GM23338 (cell line): ENCODE measurements at regions not wholly inside any gene's neighbourhood (a gene's known extent, or its start where the extent isn't known, plus 50 kb on each side); places are given as distances from the start of the nearest gene placed in this dataset.

Experiments used
- ATAC-seq: fragments of 200-7000 bp; cut with Tn5 transposase; 3 replicates; pipeline ENCODE4 v1.9.1; 2020
- DNase-seq: peaks from one replicate; pipeline ENCODE4 v3.0.0-alpha.2; 2015; ENCODE audit warnings: low spot score
- H2AFZ ChIP-seq: fragments of 200-600 bp; sonication (generic); 2 replicates; pipeline ENCODE4 v1.8.0; 2016; ENCODE audit warnings: antibody characterized with exemption, mild to moderate bottlenecking, moderate library complexity
- H3F3A ChIP-seq: fragments of 200-600 bp; sonication (generic); replicated peaks from 2 replicates; pipeline ENCODE4 v1.8.0; 2017; ENCODE audit warnings: antibody characterized with exemption, mixed run types, low read depth
- H3K27ac ChIP-seq: fragments of 200-600 bp; sonication (generic); 2 replicates; pipeline ENCODE4 v1.6.1; 2016; ENCODE audit warnings: low read depth
- H3K27me3 ChIP-seq: fragments of 200-600 bp; sonication (generic); 2 replicates; pipeline ENCODE4 v1.8.0; 2016; ENCODE audit warnings: mild to moderate bottlenecking, mixed run types, moderate library complexity; ENCODE audit not compliant: insufficient read depth
- H3K36me3 ChIP-seq: fragments of 200-600 bp; sonication (generic); 2 replicates; pipeline ENCODE4 v1.8.0; 2016; ENCODE audit warnings: mild to moderate bottlenecking; ENCODE audit not compliant: insufficient read depth
- H3K4me1 ChIP-seq: fragments of 200-600 bp; sonication (generic); 2 replicates; pipeline ENCODE4 v1.8.0; 2016; ENCODE audit warnings: mild to moderate bottlenecking, moderate library complexity; ENCODE audit not compliant: insufficient read depth
- H3K4me2 ChIP-seq: fragments of 200-600 bp; sonication (generic); 2 replicates; pipeline ENCODE4 v1.7.1; 2017; ENCODE audit warnings: mixed run types
- H3K4me3 ChIP-seq: fragments of 200-600 bp; sonication (generic); 2 replicates; pipeline ENCODE4 v1.6.1; 2016; ENCODE audit warnings: mixed run types
- H3K79me2 ChIP-seq: fragments of 200-600 bp; sonication (generic); replicated peaks from 2 replicates; pipeline ENCODE4 v1.8.0; 2017; ENCODE audit warnings: mild to moderate bottlenecking; ENCODE audit not compliant: insufficient read depth
- H3K9me2 ChIP-seq: fragments of 200-600 bp; sonication (generic); 2 replicates; pipeline ENCODE4 v1.8.0; 2017; ENCODE audit not compliant: insufficient read depth
- H4K20me1 ChIP-seq: fragments of 200-600 bp; sonication (generic); replicated peaks from 2 replicates; pipeline ENCODE4 v1.8.0; 2017; ENCODE audit warnings: mild to moderate bottlenecking; ENCODE audit not compliant: insufficient read depth
- H3K27ac Mint-ChIP-seq: 2 replicates; pipeline ENCODE4 v1.8.0; 2020; ENCODE audit warnings: inconsistent platforms, mild to moderate bottlenecking, moderate library complexity, mixed read lengths
- H3K27me3 Mint-ChIP-seq: 3 replicates; pipeline ENCODE4 v1.8.0; 2022; ENCODE audit warnings: low read depth, mild to moderate bottlenecking, moderate library complexity, mixed read lengths, inconsistent platforms; ENCODE audit not compliant: insufficient read depth, poor library complexity
- H3K36me3 Mint-ChIP-seq: 3 replicates; pipeline ENCODE4 v1.8.0; 2021; ENCODE audit warnings: low read depth, mild to moderate bottlenecking, inconsistent platforms, moderate library complexity, mixed read lengths
- H3K4me1 Mint-ChIP-seq: 3 replicates; pipeline ENCODE4 v1.8.0; 2020; ENCODE audit warnings: mild to moderate bottlenecking, inconsistent platforms, mixed read lengths
- H3K4me3 Mint-ChIP-seq: 3 replicates; pipeline ENCODE4 v1.8.0; 2021; ENCODE audit warnings: moderate library complexity, mild to moderate bottlenecking, inconsistent platforms, mixed read lengths
- H3K9me3 Mint-ChIP-seq: 3 replicates; pipeline ENCODE4 v1.8.0; 2020; ENCODE audit warnings: moderate library complexity, mild to moderate bottlenecking, inconsistent platforms, mixed read lengths
- CREB1 ChIP-seq: fragments of 250-450 bp; sonication (Bioruptor Pico); IDR thresholded peaks from 2 replicates; pipeline ENCODE4 v1.5.0; 2020; ENCODE audit warnings: low read depth, mild to moderate bottlenecking, moderate library complexity
- EZH2 ChIP-seq: fragments of 200-600 bp; sonication (generic); IDR thresholded peaks from one replicate; pipeline ENCODE4 v1.8.0; 2017; ENCODE audit warnings: antibody characterized with exemption, mild to moderate bottlenecking, low read depth; ENCODE audit not compliant: unreplicated experiment
- EZH2phosphoT487 ChIP-seq: fragments of 200-600 bp; sonication (generic); IDR thresholded peaks from one replicate; pipeline ENCODE4 v1.8.1; 2018; ENCODE audit warnings: antibody characterized with exemption; ENCODE audit not compliant: unreplicated experiment
- JUNB ChIP-seq: IDR thresholded peaks from one replicate; pipeline ENCODE4 v1.6.1; 2016; ENCODE audit warnings: antibody characterized with exemption; ENCODE audit not compliant: unreplicated experiment
- POLR2AphosphoS5 ChIP-seq: IDR thresholded peaks from 2 replicates; pipeline ENCODE4 v1.6.1; 2016; ENCODE audit warnings: antibody characterized with exemption, low read depth
- STAT1 ChIP-seq: IDR thresholded peaks from one replicate; pipeline ENCODE4 v1.6.1; 2016; ENCODE audit warnings: antibody characterized with exemption; ENCODE audit not compliant: unreplicated experiment
- ZNF114 ChIP-seq: fragments of 250-450 bp; sonication (Bioruptor Pico); IDR thresholded peaks from 2 replicates; pipeline ENCODE4 v1.5.0; 2020; ENCODE audit warnings: mild to moderate bottlenecking, moderate library complexity
- ZNF331 ChIP-seq: fragments of 250-450 bp; sonication (Bioruptor Pico); IDR thresholded peaks from 2 replicates; pipeline ENCODE4 v1.5.0; 2020; ENCODE audit warnings: low read depth, mild to moderate bottlenecking, moderate library complexity
- TF ChIP-seq, protein P1 (sequence below): IDR thresholded peaks from one replicate; pipeline ENCODE4 v1.6.1; 2018; ENCODE audit warnings: antibody characterized with exemption; ENCODE audit not compliant: unreplicated experiment
- TF ChIP-seq, protein P2 (sequence below), 2 experiments: fragments of 200-600 bp in 1 of 2; sonication (generic) in 1 of 2; conservative IDR thresholded peaks; 2 replicates each; pipeline versions ENCODE4 v1.5.1 to v1.6.1; 2016 to 2017; ENCODE audit warnings: antibody characterized with exemption in 2 of 2, low read depth in 2 of 2, mild to moderate bottlenecking in 2 of 2, moderate library complexity in 1 of 2
- TF ChIP-seq, protein P3 (sequence below): fragments of 250-450 bp; sonication (Bioruptor Pico); IDR thresholded peaks from 2 replicates; pipeline ENCODE4 v1.5.0; 2020; ENCODE audit warnings: mild to moderate bottlenecking, moderate library complexity
- TF ChIP-seq, protein P4 (sequence below): IDR thresholded peaks from 2 replicates; pipeline ENCODE4 v1.6.1; 2016; ENCODE audit warnings: antibody characterized with exemption

DNA sequence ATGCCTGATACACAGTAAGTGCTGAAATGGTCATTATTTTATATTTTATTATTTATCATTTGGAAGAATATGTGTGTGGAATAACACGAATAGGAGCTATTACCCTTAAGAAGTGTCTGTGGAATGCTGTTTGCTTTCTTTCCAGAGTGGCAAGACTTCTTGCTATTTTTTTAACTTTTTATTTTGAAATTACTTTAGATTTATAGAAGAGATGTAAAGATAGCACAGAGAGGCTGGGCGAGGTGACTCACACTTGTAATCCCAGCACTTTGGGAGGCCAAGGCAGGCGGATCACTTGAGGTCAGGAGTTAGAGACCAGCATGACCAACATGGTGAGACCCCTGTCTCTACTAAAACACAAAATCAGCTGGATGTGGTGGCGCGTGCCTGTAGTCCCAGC is 58.9 kb upstream of the PAX6 start:
- Histone ChIP-seq H3F3A (no peaks in the 10 kb centered on the region), H4K20me1 (no peaks in the 10 kb centered on the region), H3K9me2 (peaks cover 4% of the 10 kb centered on the region; the same call in 1 of the 2 replicates), H3K4me3 (no peak overlapping the region), H3K27ac (no peak overlapping the region), H3K79me2 (no peaks in the 10 kb centered on the region), H3K36me3 (no peaks in the 10 kb centered on the region), H2AFZ (no peak overlapping the region), H3K27me3 (peaks cover 33% of the 10 kb centered on the region), H3K4me1 (peaks cover 14% of the 10 kb centered on the region), H3K4me2 (no peak overlapping the region)
- ATAC-seq (no peak), DNase-seq (no peak)
- Mint-ChIP-seq H3K36me3 (no peaks in the 10 kb centered on the region), H3K4me1 (peaks cover 28% of the 10 kb centered on the region), H3K9me3 (no peaks in the 10 kb centered on the region), H3K27me3 (peaks cover 14% of the 10 kb centered on the region), H3K4me3 (no peak overlapping the region), H3K27ac (no peak overlapping the region)
- TF ChIP-seq ZNF114 (CRISPR knock-in tag) (no peak), STAT1 (no peak), JUNB (no peak), POLR2AphosphoS5 (no peak), EZH2 (no peak), EZH2phosphoT487 (no peak), CREB1 (CRISPR knock-in tag) (no peak), ZNF331 (CRISPR knock-in tag) (no peak)
- TF ChIP-seq, protein P1, sequence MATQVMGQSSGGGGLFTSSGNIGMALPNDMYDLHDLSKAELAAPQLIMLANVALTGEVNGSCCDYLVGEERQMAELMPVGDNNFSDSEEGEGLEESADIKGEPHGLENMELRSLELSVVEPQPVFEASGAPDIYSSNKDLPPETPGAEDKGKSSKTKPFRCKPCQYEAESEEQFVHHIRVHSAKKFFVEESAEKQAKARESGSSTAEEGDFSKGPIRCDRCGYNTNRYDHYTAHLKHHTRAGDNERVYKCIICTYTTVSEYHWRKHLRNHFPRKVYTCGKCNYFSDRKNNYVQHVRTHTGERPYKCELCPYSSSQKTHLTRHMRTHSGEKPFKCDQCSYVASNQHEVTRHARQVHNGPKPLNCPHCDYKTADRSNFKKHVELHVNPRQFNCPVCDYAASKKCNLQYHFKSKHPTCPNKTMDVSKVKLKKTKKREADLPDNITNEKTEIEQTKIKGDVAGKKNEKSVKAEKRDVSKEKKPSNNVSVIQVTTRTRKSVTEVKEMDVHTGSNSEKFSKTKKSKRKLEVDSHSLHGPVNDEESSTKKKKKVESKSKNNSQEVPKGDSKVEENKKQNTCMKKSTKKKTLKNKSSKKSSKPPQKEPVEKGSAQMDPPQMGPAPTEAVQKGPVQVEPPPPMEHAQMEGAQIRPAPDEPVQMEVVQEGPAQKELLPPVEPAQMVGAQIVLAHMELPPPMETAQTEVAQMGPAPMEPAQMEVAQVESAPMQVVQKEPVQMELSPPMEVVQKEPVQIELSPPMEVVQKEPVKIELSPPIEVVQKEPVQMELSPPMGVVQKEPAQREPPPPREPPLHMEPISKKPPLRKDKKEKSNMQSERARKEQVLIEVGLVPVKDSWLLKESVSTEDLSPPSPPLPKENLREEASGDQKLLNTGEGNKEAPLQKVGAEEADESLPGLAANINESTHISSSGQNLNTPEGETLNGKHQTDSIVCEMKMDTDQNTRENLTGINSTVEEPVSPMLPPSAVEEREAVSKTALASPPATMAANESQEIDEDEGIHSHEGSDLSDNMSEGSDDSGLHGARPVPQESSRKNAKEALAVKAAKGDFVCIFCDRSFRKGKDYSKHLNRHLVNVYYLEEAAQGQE = no peak
- TF ChIP-seq, protein P2, sequence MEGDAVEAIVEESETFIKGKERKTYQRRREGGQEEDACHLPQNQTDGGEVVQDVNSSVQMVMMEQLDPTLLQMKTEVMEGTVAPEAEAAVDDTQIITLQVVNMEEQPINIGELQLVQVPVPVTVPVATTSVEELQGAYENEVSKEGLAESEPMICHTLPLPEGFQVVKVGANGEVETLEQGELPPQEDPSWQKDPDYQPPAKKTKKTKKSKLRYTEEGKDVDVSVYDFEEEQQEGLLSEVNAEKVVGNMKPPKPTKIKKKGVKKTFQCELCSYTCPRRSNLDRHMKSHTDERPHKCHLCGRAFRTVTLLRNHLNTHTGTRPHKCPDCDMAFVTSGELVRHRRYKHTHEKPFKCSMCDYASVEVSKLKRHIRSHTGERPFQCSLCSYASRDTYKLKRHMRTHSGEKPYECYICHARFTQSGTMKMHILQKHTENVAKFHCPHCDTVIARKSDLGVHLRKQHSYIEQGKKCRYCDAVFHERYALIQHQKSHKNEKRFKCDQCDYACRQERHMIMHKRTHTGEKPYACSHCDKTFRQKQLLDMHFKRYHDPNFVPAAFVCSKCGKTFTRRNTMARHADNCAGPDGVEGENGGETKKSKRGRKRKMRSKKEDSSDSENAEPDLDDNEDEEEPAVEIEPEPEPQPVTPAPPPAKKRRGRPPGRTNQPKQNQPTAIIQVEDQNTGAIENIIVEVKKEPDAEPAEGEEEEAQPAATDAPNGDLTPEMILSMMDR (conservative IDR thresholded peaks at IDR 0.05; ENCODE audit: low read depth in 2 of 2) = no peak
- TF ChIP-seq, protein P3, sequence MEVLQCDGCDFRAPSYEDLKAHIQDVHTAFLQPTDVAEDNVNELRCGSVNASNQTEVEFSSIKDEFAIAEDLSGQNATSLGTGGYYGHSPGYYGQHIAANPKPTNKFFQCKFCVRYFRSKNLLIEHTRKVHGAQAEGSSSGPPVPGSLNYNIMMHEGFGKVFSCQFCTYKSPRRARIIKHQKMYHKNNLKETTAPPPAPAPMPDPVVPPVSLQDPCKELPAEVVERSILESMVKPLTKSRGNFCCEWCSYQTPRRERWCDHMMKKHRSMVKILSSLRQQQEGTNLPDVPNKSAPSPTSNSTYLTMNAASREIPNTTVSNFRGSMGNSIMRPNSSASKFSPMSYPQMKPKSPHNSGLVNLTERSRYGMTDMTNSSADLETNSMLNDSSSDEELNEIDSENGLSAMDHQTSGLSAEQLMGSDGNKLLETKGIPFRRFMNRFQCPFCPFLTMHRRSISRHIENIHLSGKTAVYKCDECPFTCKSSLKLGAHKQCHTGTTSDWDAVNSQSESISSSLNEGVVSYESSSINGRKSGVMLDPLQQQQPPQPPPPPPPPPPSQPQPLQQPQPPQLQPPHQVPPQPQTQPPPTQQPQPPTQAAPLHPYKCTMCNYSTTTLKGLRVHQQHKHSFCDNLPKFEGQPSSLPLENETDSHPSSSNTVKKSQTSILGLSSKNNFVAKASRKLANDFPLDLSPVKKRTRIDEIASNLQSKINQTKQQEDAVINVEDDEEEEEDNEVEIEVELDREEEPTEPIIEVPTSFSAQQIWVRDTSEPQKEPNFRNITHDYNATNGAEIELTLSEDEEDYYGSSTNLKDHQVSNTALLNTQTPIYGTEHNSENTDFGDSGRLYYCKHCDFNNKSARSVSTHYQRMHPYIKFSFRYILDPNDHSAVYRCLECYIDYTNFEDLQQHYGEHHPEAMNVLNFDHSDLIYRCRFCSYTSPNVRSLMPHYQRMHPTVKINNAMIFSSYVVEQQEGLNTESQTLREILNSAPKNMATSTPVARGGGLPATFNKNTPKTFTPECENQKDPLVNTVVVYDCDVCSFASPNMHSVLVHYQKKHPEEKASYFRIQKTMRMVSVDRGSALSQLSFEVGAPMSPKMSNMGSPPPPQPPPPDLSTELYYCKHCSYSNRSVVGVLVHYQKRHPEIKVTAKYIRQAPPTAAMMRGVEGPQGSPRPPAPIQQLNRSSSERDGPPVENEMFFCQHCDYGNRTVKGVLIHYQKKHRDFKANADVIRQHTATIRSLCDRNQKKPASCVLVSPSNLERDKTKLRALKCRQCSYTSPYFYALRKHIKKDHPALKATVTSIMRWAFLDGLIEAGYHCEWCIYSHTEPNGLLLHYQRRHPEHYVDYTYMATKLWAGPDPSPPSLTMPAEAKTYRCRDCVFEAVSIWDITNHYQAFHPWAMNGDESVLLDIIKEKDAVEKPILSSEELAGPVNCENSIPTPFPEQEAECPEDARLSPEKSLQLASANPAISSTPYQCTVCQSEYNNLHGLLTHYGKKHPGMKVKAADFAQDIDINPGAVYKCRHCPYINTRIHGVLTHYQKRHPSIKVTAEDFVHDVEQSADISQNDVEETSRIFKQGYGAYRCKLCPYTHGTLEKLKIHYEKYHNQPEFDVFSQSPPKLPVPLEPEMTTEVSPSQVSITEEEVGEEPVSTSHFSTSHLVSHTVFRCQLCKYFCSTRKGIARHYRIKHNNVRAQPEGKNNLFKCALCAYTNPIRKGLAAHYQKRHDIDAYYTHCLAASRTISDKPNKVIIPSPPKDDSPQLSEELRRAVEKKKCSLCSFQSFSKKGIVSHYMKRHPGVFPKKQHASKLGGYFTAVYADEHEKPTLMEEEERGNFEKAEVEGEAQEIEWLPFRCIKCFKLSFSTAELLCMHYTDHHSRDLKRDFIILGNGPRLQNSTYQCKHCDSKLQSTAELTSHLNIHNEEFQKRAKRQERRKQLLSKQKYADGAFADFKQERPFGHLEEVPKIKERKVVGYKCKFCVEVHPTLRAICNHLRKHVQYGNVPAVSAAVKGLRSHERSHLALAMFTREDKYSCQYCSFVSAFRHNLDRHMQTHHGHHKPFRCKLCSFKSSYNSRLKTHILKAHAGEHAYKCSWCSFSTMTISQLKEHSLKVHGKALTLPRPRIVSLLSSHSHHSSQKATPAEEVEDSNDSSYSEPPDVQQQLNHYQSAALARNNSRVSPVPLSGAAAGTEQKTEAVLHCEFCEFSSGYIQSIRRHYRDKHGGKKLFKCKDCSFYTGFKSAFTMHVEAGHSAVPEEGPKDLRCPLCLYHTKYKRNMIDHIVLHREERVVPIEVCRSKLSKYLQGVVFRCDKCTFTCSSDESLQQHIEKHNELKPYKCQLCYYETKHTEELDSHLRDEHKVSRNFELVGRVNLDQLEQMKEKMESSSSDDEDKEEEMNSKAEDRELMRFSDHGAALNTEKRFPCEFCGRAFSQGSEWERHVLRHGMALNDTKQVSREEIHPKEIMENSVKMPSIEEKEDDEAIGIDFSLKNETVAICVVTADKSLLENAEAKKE = no peak
- TF ChIP-seq, protein P4, sequence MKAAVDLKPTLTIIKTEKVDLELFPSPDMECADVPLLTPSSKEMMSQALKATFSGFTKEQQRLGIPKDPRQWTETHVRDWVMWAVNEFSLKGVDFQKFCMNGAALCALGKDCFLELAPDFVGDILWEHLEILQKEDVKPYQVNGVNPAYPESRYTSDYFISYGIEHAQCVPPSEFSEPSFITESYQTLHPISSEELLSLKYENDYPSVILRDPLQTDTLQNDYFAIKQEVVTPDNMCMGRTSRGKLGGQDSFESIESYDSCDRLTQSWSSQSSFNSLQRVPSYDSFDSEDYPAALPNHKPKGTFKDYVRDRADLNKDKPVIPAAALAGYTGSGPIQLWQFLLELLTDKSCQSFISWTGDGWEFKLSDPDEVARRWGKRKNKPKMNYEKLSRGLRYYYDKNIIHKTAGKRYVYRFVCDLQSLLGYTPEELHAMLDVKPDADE = no peak
